H54 (cell line): ENCODE measurements at regions not wholly inside any gene's neighbourhood (a gene's known extent, or its start where the extent isn't known, plus 50 kb on each side); places are given as distances from the start of the nearest gene placed in this dataset.

Experiments used
- DNase-seq: peaks from one replicate; pipeline ENCODE4 v3.0.0; 2011; ENCODE audit warnings: low spot score, mixed read lengths; ENCODE audit not compliant: insufficient read length
- FAIRE-seq: peaks from 3 replicates; lab custom pipeline; 2011; peaks lifted over from hg19 to GRCh38; lab: Jason Lieb, UNC
- POLR2A ChIP-seq: IDR thresholded peaks from 2 replicates; pipeline ENCODE4 v1.6.1; 2011; ENCODE audit warnings: low read depth, mild to moderate bottlenecking, low read length

DNA sequence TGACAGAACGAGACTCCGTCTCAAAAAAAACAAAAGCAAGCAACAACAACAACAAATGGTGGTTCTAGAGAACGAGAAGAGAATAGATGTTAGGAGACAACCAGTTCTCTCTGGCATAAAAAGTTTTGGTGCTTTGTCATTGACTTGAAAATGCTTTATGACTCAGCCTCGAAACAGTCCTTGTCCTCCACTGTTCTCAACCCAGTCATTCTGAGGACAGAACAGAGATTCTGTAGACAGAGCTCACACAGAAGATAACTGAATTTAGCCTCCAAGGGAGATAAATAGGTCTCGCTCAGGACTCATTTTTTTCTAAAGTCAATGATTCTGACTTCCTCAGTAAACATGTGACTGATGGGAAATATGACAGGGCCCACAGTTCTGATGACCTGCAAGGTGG, 76.0 kb upstream of the FSTL4 start:
- TF ChIP-seq POLR2A, result no peak
- no peak for DNase-seq
- FAIRE-seq, result no peak

DNA sequence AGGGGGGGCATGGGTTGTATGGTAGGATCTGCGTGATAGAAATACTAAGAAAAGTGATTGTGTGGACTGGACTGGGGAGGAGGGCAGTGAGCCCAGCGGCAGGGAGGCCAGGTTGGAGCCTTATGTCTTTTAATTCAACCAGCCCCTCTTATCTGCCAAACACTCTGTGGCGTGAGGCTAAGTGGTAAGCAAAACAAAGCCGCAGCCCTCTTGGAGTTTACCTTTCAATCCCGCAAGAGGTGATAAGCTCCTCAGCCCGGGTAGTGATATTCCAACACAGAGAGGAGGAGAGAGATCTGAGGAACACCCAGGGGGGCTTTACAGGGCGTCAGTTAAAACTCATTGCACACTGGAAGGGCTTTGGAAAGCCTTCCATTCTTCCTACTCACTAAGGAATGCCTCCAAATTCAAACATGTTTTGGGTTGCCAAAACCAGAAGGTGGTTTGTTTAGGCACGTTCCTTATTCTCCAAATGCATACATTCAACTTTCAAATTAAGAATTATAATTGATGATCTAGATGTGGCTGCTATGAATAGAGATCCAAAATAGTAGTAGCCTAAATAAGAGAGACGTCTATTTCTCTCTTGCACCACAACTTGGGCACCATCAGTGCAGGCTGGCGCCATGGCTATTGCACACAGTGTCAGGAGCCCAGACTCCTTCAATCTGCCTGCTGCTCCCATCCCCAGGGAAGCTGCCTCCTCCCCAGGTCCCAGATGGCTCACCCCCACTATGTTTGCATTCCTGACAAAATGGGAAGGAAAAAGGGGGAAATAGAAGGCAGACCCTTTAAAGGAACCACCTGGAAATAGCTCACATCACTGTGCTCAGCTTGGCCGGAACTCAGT, 75.1 kb upstream of the FSTL4 start:
- FAIRE-seq, result no peak
- DNase-seq, result no peak
- TF ChIP-seq POLR2A, result no peak

DNA sequence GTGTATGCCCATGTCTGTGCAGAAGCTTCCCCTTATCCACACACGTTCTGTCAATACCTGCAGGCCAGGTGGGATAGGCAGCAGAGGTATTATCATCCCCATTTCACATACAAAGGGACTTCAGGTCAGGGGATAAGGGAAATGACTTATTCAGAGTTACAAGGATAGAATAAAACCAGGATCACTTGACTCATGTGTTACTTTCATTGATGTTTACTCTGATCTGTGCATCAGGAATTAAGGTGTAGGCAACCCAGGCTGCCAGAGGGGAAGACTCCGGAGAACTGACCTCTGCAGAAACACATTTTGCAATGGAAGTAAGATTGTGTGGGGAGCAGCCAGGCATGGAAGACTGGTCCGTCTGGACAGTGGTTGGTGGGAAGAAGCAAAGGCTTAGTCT, 74.2 kb upstream of the FSTL4 start:
- no peak for TF ChIP-seq POLR2A
- FAIRE-seq, result no peak
- no peak for DNase-seq

DNA sequence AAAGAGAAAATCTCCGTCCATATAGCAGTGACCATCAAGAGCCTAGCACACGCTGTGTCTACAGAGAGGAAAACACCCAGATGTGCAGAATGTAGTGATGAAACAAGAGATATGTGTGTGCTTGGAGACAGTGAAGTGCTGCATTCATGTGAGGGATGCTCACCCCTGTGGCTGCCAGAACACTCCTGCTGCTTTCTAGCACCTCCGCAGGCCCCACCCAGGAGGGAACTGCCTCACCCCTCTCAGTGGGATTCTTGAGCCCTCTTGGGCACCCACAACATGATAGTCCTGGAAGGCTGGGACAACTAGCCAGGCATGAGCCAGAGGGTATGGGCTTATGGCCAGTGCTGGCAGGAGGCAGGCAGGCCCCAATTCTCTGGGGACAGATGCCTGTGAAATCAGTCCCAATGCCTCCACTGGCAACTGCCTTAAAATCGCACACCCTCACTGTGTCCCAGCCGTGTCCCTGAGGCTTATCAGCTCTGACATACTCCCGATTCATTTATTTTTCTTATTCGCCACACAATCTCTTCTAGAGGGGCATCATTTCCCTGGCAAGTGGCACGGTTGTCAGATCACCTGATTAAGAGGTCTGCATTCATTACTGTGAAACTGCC, 73.2 kb upstream of the FSTL4 start:
- FAIRE-seq (no peak), DNase-seq (no peak)
- TF ChIP-seq POLR2A, result no peak

DNA sequence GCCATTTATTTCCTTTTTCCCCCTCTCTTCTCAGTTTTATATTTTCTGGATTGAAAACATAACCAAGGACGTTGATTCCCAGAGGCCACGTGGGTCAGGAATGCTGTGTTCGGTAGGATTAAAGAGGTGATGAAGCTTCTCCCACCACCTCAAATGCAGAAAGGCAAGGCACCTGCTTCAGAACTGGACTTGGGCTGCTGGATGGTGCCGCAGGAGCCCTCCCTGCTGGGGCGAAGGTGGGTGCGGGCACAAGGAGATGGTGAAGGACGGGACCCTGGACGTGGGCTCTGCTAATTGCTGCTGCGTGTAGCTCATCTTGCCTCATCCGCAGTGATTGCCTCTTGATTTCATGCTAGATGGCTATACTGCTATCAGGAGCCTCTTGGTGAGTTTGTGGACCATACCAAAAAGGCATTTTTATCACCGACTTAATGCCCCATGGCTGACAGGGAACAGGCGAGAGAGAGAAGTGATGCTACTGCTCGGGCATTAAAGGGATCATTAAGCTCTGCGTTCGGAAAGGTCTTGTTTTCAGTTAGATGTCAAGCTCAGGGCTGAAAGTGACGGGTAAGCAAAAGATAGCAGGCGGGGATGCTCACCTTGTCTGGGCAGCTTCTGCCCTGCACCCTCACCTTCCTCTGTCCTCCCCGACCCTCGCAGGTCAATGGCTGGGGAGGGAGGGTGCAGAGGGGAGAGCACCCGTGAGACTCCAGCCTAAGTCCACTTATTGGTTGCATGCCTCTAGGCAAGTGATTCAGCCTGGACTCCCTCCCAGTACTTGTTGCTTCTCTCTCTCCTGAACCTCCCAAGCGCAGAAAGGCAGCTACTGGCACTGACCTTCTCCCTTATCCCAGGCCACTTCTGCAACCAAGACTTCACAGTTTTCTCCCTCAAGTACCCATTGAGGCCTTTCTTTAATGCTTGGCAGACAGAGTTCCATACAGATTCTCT, 71.6 kb upstream of the FSTL4 start:
- DNase-seq (no peak), FAIRE-seq (no peak)
- no peak for TF ChIP-seq POLR2A

DNA sequence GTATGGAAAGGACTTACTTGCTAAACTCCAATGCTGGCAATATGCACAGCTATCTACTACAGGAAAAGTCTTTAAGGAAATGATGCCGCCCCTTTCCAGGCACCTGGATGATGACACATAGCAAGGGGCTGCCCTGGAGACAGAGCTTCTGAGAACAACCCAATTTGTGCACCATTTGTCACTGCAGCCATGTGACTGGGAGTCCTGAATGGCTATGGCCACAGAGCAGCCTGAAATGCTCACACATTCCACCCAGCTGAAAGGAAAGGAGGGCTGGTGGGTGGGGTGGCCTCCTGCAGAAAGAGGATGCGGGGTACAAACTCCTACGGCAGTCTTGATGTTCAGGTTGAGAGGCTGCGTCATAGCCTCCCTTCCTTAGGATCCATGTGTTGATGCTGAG, 70.1 kb upstream of the FSTL4 start:
- TF ChIP-seq POLR2A, result no peak
- FAIRE-seq (no peak), DNase-seq (no peak)

DNA sequence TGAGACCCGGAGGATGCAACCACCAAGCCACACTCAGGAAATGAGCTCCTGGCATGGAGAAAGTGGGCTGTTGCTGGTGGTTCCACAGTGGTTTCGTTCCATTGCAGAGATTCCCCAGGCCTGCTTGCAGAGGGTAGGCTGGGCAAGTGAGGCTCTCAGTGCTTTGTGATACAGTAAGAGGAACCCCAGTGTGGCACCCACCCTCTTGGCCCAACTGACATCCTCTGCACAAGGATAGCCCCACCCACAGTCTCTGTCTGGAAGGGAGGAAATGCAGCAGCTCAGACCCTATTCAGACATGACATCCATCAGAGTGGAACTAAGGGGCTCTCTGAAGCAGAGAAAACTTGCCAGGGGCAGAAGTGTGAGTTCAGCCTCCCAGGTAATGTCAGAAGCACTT, 69.6 kb upstream of the FSTL4 start:
- no peak for TF ChIP-seq POLR2A
- no peak for FAIRE-seq
- no peak for DNase-seq

DNA sequence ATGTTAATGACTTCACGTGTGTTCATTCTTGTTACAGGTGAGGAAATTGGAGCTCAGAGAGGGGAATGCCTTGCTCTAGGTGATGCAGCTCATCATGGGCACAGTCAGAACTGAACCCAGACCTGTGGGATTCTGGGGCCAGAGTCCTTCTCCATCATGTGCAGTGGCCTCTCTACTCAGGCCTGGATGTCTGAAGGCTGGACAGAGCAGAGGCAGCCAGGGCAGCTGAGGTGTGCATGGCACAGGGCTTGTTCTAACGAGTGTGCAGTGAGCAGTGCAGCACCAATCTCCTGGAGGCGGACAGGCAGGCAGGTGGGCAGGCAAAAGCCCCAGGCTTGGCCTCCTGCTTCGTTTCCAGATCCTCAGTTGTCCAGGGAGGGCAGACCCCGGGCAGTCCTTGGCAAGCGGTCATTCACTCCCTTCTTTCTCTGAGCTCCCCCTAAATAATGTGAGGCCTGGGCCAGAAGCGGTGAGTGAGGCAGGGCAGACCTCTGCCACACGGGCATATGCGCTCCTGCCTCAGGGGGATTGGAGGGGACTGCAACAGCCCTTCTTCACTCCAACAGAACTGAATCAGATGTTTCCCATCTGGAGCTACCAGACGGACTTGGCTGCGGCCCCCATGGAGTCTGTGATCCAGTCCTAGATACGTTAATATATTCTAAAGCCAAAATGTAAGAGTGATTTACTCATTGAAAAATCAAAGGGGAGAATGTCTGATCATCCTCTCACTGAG, 68.7 kb upstream of the FSTL4 start:
- no peak for TF ChIP-seq POLR2A
- FAIRE-seq, result no peak

DNA sequence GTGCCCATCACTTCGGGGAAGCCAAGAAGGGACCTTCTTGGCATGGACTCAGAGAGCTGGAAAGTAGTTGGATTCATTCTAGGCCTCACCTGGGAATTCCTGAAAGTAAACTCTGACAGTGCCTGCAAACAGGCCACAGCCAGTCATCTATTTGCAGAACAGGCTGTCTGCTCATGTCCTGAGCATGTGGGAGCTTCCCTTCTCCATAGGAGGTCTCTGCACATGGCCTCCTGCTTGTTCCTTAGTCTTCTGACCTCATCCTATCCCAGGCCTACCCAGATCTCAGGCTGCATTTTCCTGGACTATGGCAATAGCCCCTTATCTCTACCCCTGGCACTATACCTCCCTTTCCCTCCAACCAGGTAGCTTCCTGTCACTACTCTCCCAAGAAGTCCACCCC, 67.2 kb upstream of the FSTL4 start:
- TF ChIP-seq POLR2A, result no peak
- DNase-seq (no peak), FAIRE-seq (no peak)

More for the DNA sequence above, 68.7 kb upstream of the FSTL4 start:
- no peak for DNase-seq

DNA sequence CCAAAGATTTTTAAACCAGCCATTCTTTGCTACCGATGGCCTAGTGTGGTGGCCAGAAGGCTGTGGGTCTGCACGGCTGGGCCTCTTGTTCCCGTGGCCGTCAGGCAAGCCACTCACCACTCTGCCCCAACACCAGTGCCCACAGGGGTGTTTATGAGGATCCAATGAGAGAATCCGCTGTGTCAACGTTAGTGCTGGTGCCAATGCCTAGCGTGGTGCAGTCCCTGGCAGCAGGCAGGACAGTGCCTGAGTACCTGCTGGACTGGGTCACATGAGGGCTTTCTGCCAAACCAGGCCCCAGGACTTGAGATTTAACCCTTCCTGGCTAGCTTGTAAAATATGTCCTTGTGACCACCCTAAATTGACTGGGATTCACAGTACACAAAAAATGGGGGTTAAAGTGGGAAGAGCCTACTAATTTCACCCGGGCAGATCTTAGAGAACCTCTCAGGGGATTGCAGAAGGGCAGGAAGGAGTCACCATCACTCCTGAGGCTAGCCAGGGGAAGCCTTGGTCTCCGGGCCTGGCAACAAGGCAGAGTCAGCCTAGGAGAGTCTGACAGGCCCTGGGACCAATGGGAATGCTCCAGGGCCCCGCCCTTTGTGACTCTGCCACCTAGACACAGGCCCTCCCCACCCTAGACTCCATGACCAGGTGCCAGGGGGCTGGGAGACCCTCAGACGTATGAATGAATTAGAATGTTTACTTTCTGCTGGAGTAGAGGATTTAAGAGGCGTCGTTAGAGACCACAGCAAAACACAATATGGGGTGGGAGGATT, 63.2 kb upstream of the FSTL4 start:
- DNase-seq, result no peak
- TF ChIP-seq POLR2A, result no peak
- FAIRE-seq, result no peak

DNA sequence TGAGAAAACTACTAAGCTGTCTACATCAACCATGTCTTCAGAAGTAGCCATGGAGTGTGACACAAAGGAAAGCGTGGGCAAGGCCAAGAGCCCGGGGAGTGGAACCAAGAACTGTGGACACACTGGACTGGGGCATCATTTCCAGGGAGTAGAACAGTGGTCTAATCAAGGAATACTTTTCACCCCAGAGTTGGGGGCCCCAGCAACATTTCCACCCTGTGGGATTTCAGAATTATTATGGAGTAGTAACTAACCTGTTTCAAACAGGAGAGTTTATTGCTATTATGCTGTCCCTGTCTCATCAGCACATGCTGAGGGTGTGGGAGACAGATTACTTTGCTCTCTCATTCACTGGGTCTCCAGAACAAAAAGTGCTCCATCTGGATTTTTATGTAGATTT, 58.0 kb upstream of the FSTL4 start:
- DNase-seq (no peak), FAIRE-seq (no peak)
- TF ChIP-seq POLR2A, result no peak

DNA sequence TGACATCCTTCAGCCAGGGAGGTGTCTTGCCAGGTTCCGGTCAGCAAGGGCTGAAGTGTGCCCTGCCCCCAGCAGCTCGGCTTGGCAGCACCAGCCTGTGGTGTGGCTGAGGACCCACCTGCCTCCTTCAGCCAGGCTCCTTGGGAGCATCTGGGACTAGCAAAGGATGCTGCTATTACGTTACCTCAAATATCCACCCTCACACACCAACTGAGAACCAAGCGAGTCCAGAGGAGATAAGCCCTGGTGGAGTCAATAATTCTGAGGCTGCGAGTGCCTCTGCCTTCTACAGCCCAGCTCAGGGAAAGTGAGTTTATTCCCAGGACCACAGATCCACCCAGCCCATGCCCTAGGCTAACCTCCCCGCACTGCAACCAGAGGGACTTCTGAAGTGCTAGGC, 57.1 kb upstream of the FSTL4 start:
- no peak for TF ChIP-seq POLR2A
- DNase-seq, result no peak
- FAIRE-seq, result no peak

DNA sequence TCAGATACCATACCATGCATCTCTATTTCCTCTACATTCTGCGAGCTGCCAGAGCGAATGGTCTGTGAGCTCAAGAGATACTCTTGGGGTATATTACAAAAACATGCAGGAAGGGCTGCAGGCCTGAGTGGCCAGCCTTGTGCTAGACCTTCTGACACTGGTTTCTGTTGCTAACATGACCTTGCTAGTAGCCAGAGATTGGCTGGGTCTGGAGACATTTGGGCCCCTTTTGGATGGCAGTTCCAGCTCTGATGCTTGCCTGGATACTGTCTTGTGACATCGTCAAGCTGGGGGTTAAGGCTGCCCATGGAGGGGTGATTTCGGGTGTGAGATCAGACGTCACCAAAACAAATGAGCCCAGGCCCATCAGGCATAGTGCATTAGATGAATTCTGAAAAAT, 56.1 kb upstream of the FSTL4 start:
- DNase-seq (no peak), FAIRE-seq (no peak)
- TF ChIP-seq POLR2A, result no peak
